Mammary epithelial cell (primary cell): ENCODE measurements at regions not wholly inside any gene's neighbourhood (a gene's known extent, or its start where the extent isn't known, plus 50 kb on each side); places are given as distances from the start of the nearest gene placed in this dataset.

ENCODE experiments used
- CTCF ChIP-seq, 2 donors: IDR thresholded peaks in 1 of 2; conservative IDR thresholded peaks in 1 of 2; 2 replicates each; pipeline ENCODE4 v1.5.1; 2011 to 2012; ENCODE audit warnings: inconsistent platforms in 2 of 2, low read length in 2 of 2, mild to moderate bottlenecking in 2 of 2, control low read depth in 1 of 2, low read depth in 1 of 2; ENCODE audit not compliant: insufficient read depth in 1 of 2; ENCODE audit errors: extremely low read depth in 1 of 2
- EZH2 ChIP-seq: IDR thresholded peaks from 2 replicates; pipeline ENCODE4 v1.6.1; 2012; ENCODE audit warnings: low read length, inconsistent platforms, borderline replicate concordance

DNA sequence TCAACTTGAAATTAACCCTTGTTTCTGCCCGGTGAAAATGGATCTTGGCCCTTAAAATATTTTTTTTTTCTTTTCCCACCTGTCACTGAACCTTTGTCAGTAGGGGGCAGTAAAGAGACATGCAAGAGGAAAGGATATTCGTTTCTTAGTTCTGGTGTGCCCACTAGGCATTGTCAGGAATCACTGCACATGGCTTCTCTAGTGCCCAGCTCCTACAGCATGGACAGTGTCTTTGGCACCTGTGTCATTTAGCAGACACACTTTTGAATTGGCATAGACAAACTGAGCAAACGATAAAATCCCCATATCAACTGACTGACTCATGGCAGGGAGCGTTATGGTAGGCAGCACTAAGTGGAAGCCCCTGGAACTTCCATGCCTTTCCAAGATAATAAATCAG, 1048.1 kb downstream of the BRINP3 start:
- peak; percentile 77 to 82 for TF ChIP-seq CTCF (conservative IDR thresholded peaks at IDR 0.05 in 1 of 2, IDR thresholded peaks at IDR 0.05 in 1 of 2; ENCODE audit: extremely low read depth in 1 of 2, insufficient read depth in 1 of 2, low read depth in 1 of 2, low read length in 2 of 2)
- no peak for TF ChIP-seq EZH2
